ENCODE measurements at regions not wholly inside any gene's neighbourhood (a gene's known extent, or its start where the extent isn't known, plus 50 kb on each side); places are given as distances from the start of the nearest gene placed in this dataset.

DNA sequence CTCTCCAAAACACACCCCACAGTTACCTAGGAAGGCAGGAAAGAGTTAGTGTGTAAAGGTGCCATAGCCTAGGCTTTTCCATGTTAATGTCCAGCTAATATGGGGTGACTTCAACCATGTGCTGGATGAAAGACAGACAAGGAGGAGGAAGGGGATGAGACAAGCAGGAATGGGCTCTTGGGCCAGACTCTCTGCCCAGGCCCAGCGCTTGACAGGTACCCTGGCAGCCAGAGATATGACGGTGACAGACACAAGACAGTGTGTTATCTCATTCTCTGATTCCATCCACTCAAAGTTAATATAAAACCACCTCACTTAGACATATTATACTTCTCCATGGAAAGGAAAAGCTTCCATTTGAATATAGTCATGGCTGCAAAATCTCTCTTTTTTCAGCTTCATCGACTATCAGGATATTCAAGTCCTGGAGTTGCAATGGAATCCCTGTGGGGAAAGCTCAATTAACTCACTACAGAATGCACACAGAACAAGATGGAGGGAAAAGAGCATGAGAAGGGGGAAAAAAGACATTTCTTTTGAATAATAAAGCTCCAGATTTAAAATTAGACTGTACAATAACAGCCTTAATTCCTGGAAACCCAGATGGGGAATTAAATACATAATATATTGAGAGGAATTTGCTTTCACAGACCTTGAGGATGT is 596.7 kb downstream of the TOX3 start:
- no peaks in the 10 kb centered on the region for H3K27me3 ChIP-seq (ENCODE audit: insufficient read depth, poor library complexity, severe bottlenecking)
- H3K4me3 ChIP-seq (replicated peaks; ENCODE audit: insufficient read depth, low read length): no peak overlapping the region
- H3K27ac ChIP-seq (replicated peaks): no peak overlapping the region
- DNase-seq (ENCODE audit: low read depth in 1 of 2, low spot score in 1 of 2): no peak
- no peak for TF ChIP-seq GABPA (IDR thresholded peaks at IDR 0.05; ENCODE audit: low read depth)
- no peak for TF ChIP-seq POLR2AphosphoS5 (IDR thresholded peaks at IDR 0.05; ENCODE audit: low read depth)
- TF ChIP-seq, protein P1, sequence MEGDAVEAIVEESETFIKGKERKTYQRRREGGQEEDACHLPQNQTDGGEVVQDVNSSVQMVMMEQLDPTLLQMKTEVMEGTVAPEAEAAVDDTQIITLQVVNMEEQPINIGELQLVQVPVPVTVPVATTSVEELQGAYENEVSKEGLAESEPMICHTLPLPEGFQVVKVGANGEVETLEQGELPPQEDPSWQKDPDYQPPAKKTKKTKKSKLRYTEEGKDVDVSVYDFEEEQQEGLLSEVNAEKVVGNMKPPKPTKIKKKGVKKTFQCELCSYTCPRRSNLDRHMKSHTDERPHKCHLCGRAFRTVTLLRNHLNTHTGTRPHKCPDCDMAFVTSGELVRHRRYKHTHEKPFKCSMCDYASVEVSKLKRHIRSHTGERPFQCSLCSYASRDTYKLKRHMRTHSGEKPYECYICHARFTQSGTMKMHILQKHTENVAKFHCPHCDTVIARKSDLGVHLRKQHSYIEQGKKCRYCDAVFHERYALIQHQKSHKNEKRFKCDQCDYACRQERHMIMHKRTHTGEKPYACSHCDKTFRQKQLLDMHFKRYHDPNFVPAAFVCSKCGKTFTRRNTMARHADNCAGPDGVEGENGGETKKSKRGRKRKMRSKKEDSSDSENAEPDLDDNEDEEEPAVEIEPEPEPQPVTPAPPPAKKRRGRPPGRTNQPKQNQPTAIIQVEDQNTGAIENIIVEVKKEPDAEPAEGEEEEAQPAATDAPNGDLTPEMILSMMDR (IDR thresholded peaks at IDR 0.05; ENCODE audit: insufficient read depth, low read length): no peak
- TF ChIP-seq SPI1 (IDR thresholded peaks at IDR 0.05; ENCODE audit: borderline replicate concordance, low read depth): no peak
- TF ChIP-seq, protein P2, sequence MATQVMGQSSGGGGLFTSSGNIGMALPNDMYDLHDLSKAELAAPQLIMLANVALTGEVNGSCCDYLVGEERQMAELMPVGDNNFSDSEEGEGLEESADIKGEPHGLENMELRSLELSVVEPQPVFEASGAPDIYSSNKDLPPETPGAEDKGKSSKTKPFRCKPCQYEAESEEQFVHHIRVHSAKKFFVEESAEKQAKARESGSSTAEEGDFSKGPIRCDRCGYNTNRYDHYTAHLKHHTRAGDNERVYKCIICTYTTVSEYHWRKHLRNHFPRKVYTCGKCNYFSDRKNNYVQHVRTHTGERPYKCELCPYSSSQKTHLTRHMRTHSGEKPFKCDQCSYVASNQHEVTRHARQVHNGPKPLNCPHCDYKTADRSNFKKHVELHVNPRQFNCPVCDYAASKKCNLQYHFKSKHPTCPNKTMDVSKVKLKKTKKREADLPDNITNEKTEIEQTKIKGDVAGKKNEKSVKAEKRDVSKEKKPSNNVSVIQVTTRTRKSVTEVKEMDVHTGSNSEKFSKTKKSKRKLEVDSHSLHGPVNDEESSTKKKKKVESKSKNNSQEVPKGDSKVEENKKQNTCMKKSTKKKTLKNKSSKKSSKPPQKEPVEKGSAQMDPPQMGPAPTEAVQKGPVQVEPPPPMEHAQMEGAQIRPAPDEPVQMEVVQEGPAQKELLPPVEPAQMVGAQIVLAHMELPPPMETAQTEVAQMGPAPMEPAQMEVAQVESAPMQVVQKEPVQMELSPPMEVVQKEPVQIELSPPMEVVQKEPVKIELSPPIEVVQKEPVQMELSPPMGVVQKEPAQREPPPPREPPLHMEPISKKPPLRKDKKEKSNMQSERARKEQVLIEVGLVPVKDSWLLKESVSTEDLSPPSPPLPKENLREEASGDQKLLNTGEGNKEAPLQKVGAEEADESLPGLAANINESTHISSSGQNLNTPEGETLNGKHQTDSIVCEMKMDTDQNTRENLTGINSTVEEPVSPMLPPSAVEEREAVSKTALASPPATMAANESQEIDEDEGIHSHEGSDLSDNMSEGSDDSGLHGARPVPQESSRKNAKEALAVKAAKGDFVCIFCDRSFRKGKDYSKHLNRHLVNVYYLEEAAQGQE (IDR thresholded peaks at IDR 0.05; ENCODE audit: insufficient replicate concordance, low read depth): no peak

DNA sequence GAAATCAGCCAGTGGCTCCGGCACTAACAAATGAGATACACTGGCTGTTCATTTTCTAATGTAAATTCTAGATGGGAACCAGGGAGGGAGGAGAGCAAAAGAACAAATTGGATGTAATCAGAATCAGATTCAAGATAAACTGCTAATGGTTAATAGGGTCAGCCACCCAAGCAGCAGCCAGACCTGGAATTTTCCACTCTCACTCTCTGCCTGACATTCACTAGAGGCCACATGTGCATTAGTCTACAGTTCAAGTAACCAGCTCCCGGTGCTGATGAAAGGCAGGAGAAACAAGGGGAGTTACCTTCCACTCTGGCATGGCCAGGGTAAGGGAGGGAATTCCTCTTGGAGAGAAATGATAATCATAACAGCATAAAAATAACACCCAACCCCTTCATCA is 597.7 kb downstream of the TOX3 start:
- Histone ChIP-seq H3K27ac (replicated peaks) (no peak overlapping the region), H3K27me3 (ENCODE audit: insufficient read depth, poor library complexity, severe bottlenecking) (no peaks in the 10 kb centered on the region), H3K4me3 (replicated peaks; ENCODE audit: insufficient read depth, low read length) (no peak overlapping the region)
- TF ChIP-seq, protein P1 (IDR thresholded peaks at IDR 0.05; ENCODE audit: insufficient read depth, low read length): no peak
- no peak for TF ChIP-seq POLR2AphosphoS5 (IDR thresholded peaks at IDR 0.05; ENCODE audit: low read depth)
- no peak for TF ChIP-seq GABPA (IDR thresholded peaks at IDR 0.05; ENCODE audit: low read depth)
- no peak for TF ChIP-seq SPI1 (IDR thresholded peaks at IDR 0.05; ENCODE audit: borderline replicate concordance, low read depth)
- TF ChIP-seq, protein P2 (IDR thresholded peaks at IDR 0.05; ENCODE audit: insufficient replicate concordance, low read depth): no peak
- DNase-seq (ENCODE audit: low read depth in 1 of 2, low spot score in 1 of 2): no peak

DNA sequence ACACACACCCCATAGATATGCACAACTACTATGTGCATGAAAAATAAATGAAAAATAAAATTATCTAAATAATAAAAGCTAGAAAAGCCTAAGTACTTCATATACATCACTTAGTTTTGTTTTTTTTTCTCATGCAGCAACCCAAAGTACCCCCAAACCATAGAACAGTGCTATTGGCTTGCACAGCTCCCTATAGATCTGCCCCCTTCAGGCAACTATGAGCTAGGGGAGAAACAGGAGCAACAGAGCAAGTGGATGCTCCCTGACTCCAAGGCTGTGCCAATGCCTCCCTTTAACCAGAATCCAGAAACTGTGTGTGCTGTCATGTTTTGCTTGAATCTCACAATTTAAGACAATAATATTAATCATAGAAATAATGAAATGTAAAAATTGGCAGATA is 605.5 kb downstream of the TOX3 start:
- no peak for DNase-seq (ENCODE audit: low read depth in 1 of 2, low spot score in 1 of 2)
- Histone ChIP-seq H3K4me3 (replicated peaks; ENCODE audit: insufficient read depth, low read length) (no peak overlapping the region), H3K27me3 (ENCODE audit: insufficient read depth, poor library complexity, severe bottlenecking) (no peaks in the 10 kb centered on the region), H3K27ac (replicated peaks) (no peak overlapping the region)
- TF ChIP-seq, protein P1 (IDR thresholded peaks at IDR 0.05; ENCODE audit: insufficient read depth, low read length): no peak
- TF ChIP-seq, protein P2 (IDR thresholded peaks at IDR 0.05; ENCODE audit: insufficient replicate concordance, low read depth): no peak
- TF ChIP-seq SPI1 (IDR thresholded peaks at IDR 0.05; ENCODE audit: borderline replicate concordance, low read depth) (no peak), POLR2AphosphoS5 (IDR thresholded peaks at IDR 0.05; ENCODE audit: low read depth) (no peak), GABPA (IDR thresholded peaks at IDR 0.05; ENCODE audit: low read depth) (no peak)

Data from HL-60 (cell line).